ENCODE measurements at regions not wholly inside any gene's neighbourhood (a gene's known extent, or its start where the extent isn't known, plus 50 kb on each side); places are given as distances from the start of the nearest gene placed in this dataset.
"Not testable (repeated sequence)": the region's sequence is repeated elsewhere in the genome, so short reads cannot be mapped to it uniquely, and the experiment has no call there.

- TF ChIP-seq ZNF281 (CRISPR knock-in tag; IDR thresholded peaks at IDR 0.05; ENCODE audit: borderline replicate concordance), result no peak
Observed at GRCh38 chr1:22210176-22210575, 67.3 kb upstream of the WNT4 start (continued).

GRCh38 chr1:22210636-22211035, 67.7 kb upstream of the WNT4 start:
- Histone ChIP-seq H3K9me3 (ENCODE audit: low read length) (no peaks in the 10 kb centered on the region), H3K27me3 (ENCODE audit: control insufficient read depth in 1 of 2, insufficient read depth in 2 of 2, low read length in 2 of 2) (peaks cover 18 to 68% of the 10 kb centered on the region in 2 experiments), H3K36me3 (replicated peaks in 1 of 2; ENCODE audit: control insufficient read depth in 1 of 2, insufficient read depth in 2 of 2, low read length in 2 of 2) (no peaks in the 10 kb centered on the region), H3K4me1 (ENCODE audit: insufficient read depth, low read length) (no peaks in the 10 kb centered on the region), H3K4me2 (ENCODE audit: low read depth, low read length) (no peak overlapping the region), H3K9ac (ENCODE audit: insufficient read depth, low read depth, low read length) (no peak overlapping the region), H3K27ac (ENCODE audit: extremely low read length, insufficient read depth, low read length) (no peak overlapping the region), H2AFZ (ENCODE audit: low read length) (no peak overlapping the region), H4K20me1 (ENCODE audit: insufficient read depth, low read length) (no peaks in the 10 kb centered on the region), H3K4me3 (replicated peaks in 1 of 3; ENCODE audit: insufficient read depth in 1 of 3, low read depth in 2 of 3, low read length in 3 of 3) (no peak overlapping the region), H3K79me2 (ENCODE audit: insufficient read depth, low read length) (no peaks in the 10 kb centered on the region)
- no TSS peak for BruUV-seq (replicated peaks)
- no peak for FAIRE-seq
- WGBS (ENCODE audit: low lambda C conversion rate), result 0% methylated on average over 7 of the region's 7 CpGs
- POLR2A ChIA-PET, result no interaction called here
- no peak for ATAC-seq
- in situ Hi-C loops (cut with HindIII; ENCODE audit: extremely low pct_ligation_motif_present, low pct_unique_long_range_greater_than_20kb) (no loop called here), intact Hi-C loops (cut with micrococcal nuclease; ENCODE audit: unreplicated experiment) (loop anchor here (10.0 kb wide), 1 partner anchor 204 kb away; no protein-coding TSS in a partner anchor)
- TF ChIP-seq RBM39 (IDR thresholded peaks at IDR 0.05; ENCODE audit: low read depth, low read length, poor library complexity, severe bottlenecking) (no peak), MAFG (CRISPR knock-in tag; IDR thresholded peaks at IDR 0.05) (no peak), EED (CRISPR knock-in tag; IDR thresholded peaks at IDR 0.05) (no peak), ZNF3 (CRISPR knock-in tag; IDR thresholded peaks at IDR 0.05) (no peak), ZNF274 (CRISPR knock-in tag; IDR thresholded peaks at IDR 0.05) (no peak), DMAP1 (CRISPR knock-in tag; IDR thresholded peaks at IDR 0.05) (no peak), ZNF33A (CRISPR knock-in tag; IDR thresholded peaks at IDR 0.05; ENCODE audit: borderline replicate concordance) (no peak), MIER2 (CRISPR knock-in tag; IDR thresholded peaks at IDR 0.05) (no peak), HMG20B (CRISPR knock-in tag; conservative IDR thresholded peaks at IDR 0.05) (no peak)
- CTCF ChIA-PET (ENCODE audit: low intra/inter-chr PET ratio, low total read pairs), result no interaction called here
- no peak for DNase-seq (ENCODE audit: low spot score)

GRCh38 chr1:22211459-22211858, 68.6 kb upstream of the WNT4 start:
- POLR2A ChIA-PET; H3K9ac ChIP-seq (ENCODE audit: insufficient read depth, low read depth, low read length); H4K20me1 ChIP-seq (ENCODE audit: insufficient read depth, low read length); DNase-seq (ENCODE audit: low spot score); CTCF ChIA-PET (ENCODE audit: low intra/inter-chr PET ratio, low total read pairs); in situ Hi-C loops (cut with HindIII; ENCODE audit: extremely low pct_ligation_motif_present, low pct_unique_long_range_greater_than_20kb); H3K4me3 ChIP-seq (replicated peaks in 1 of 3; ENCODE audit: insufficient read depth in 1 of 3, low read depth in 2 of 3, low read length in 3 of 3); FAIRE-seq; H3K36me3 ChIP-seq (replicated peaks in 1 of 2; ENCODE audit: control insufficient read depth in 1 of 2, insufficient read depth in 2 of 2, low read length in 2 of 2); H3K79me2 ChIP-seq (ENCODE audit: insufficient read depth, low read length); H2AFZ ChIP-seq (ENCODE audit: low read length); H3K9me3 ChIP-seq (ENCODE audit: low read length); H3K4me1 ChIP-seq (ENCODE audit: insufficient read depth, low read length); H3K27ac ChIP-seq (ENCODE audit: extremely low read length, insufficient read depth, low read length); ATAC-seq; BruUV-seq (replicated peaks); H3K4me2 ChIP-seq (ENCODE audit: low read depth, low read length): not testable (repeated sequence)
- intact Hi-C loops (cut with micrococcal nuclease; ENCODE audit: unreplicated experiment), result loop anchor here (10.0 kb wide), 1 partner anchor 203 kb away; no protein-coding TSS in a partner anchor
- peaks cover 18 to 76% of the 10 kb centered on the region in 2 experiments for H3K27me3 ChIP-seq (ENCODE audit: control insufficient read depth in 1 of 2, insufficient read depth in 2 of 2, low read length in 2 of 2)
- WGBS (ENCODE audit: low lambda C conversion rate), result 5% methylated on average over 6 of the region's 6 CpGs

All from HepG2 (cell line).